ENCODE measurements at regions not wholly inside any gene's neighbourhood (a gene's known extent, or its start where the extent isn't known, plus 50 kb on each side); places are given as distances from the start of the nearest gene placed in this dataset.
A peak's percentile ranks its signal among the peaks of the same experiment; 100 is the strongest.
"Not testable (repeated sequence)": the region's sequence is repeated elsewhere in the genome, so short reads cannot be mapped to it uniquely, and the experiment has no call there.

- Histone ChIP-seq H3K27ac (ENCODE audit: low read depth, low read length) (no peak overlapping the region), H3K4me3 (ENCODE audit: low read depth, low read length) (no peak overlapping the region), H3K36me3 (ENCODE audit: control insufficient read depth, insufficient read depth, low read length) (no peaks in the 10 kb centered on the region), H3K9me3 (ENCODE audit: control insufficient read depth, insufficient read depth, low read length) (no peaks in the 10 kb centered on the region), H3K27me3 (ENCODE audit: control insufficient read depth, insufficient read depth, low read length) (no peaks in the 10 kb centered on the region), H3K4me1 (ENCODE audit: control insufficient read depth, insufficient read depth, low read length) (no peaks in the 10 kb centered on the region)
- no peak for DNase-seq (ENCODE audit: low read depth in 4 of 6, low spot score in 6 of 6)
- 100% methylated on average over 1 of the region's 1 CpG for WGBS (ENCODE audit: insufficient coverage)
These were observed 1075.1 kb upstream of the MIR17HG start for GRCh38 chr13:90272356-90272755.

GRCh38 chr13:90276216-90276615 is 1071.3 kb upstream of the MIR17HG start:
- Histone ChIP-seq H3K4me1 (ENCODE audit: control insufficient read depth, insufficient read depth, low read length) (no peaks in the 10 kb centered on the region), H3K9me3 (ENCODE audit: control insufficient read depth, insufficient read depth, low read length) (no peaks in the 10 kb centered on the region), H3K27ac (ENCODE audit: low read depth, low read length) (no peak overlapping the region), H3K36me3 (ENCODE audit: control insufficient read depth, insufficient read depth, low read length) (no peaks in the 10 kb centered on the region), H3K27me3 (ENCODE audit: control insufficient read depth, insufficient read depth, low read length) (no peaks in the 10 kb centered on the region), H3K4me3 (ENCODE audit: low read depth, low read length) (no peak overlapping the region)
- peak in 2 of 6 donors; percentile 12 to 42 for DNase-seq (ENCODE audit: low read depth in 4 of 6, low spot score in 6 of 6)
- WGBS (ENCODE audit: insufficient coverage), result no CpG with 5 or more reads among the region's 1 CpG

- not testable (repeated sequence) for H3K4me3 ChIP-seq (ENCODE audit: low read depth, low read length); DNase-seq (ENCODE audit: low read depth in 4 of 6, low spot score in 6 of 6); H3K9me3 ChIP-seq (ENCODE audit: control insufficient read depth, insufficient read depth, low read length); H3K4me1 ChIP-seq (ENCODE audit: control insufficient read depth, insufficient read depth, low read length); H3K27me3 ChIP-seq (ENCODE audit: control insufficient read depth, insufficient read depth, low read length); H3K36me3 ChIP-seq (ENCODE audit: control insufficient read depth, insufficient read depth, low read length); H3K27ac ChIP-seq (ENCODE audit: low read depth, low read length)
- no CpG with 5 or more reads among the region's 3 CpGs for WGBS (ENCODE audit: insufficient coverage)
These were observed 1069.3 kb upstream of the MIR17HG start for GRCh38 chr13:90278231-90278630.

- no peak overlapping the region for H3K27ac ChIP-seq (ENCODE audit: low read depth, low read length)
- no peaks in the 10 kb centered on the region for H3K27me3 ChIP-seq (ENCODE audit: control insufficient read depth, insufficient read depth, low read length)
- DNase-seq (ENCODE audit: low read depth in 4 of 6, low spot score in 6 of 6), result peak in 1 of 6 donors; percentile 26
- no peaks in the 10 kb centered on the region for H3K36me3 ChIP-seq (ENCODE audit: control insufficient read depth, insufficient read depth, low read length)
- H3K4me1 ChIP-seq (ENCODE audit: control insufficient read depth, insufficient read depth, low read length), result no peaks in the 10 kb centered on the region
- H3K4me3 ChIP-seq (ENCODE audit: low read depth, low read length), result no peak overlapping the region
- H3K9me3 ChIP-seq (ENCODE audit: control insufficient read depth, insufficient read depth, low read length), result no peaks in the 10 kb centered on the region
These were observed 1065.8 kb upstream of the MIR17HG start for GRCh38 chr13:90281709-90282108.

- Histone ChIP-seq H3K9me3 (ENCODE audit: control insufficient read depth, insufficient read depth, low read length) (no peaks in the 10 kb centered on the region), H3K4me1 (ENCODE audit: control insufficient read depth, insufficient read depth, low read length) (no peaks in the 10 kb centered on the region), H3K27ac (ENCODE audit: low read depth, low read length) (no peak overlapping the region), H3K4me3 (ENCODE audit: low read depth, low read length) (no peak overlapping the region), H3K27me3 (ENCODE audit: control insufficient read depth, insufficient read depth, low read length) (no peaks in the 10 kb centered on the region), H3K36me3 (ENCODE audit: control insufficient read depth, insufficient read depth, low read length) (no peaks in the 10 kb centered on the region)
- WGBS (ENCODE audit: insufficient coverage), result 89% methylated on average over 7 of the region's 8 CpGs
- DNase-seq (ENCODE audit: low read depth in 4 of 6, low spot score in 6 of 6), result no peak
These were observed 1060.0 kb upstream of the MIR17HG start for GRCh38 chr13:90287521-90287920.

GRCh38 chr13:90293793-90294361 is 1053.6 kb upstream of the MIR17HG start:
- WGBS (ENCODE audit: insufficient coverage), result 56% methylated on average over 3 of the region's 7 CpGs
- no peak for DNase-seq (ENCODE audit: low read depth in 4 of 6, low spot score in 6 of 6)
- no peaks in the 10 kb centered on the region for H3K36me3 ChIP-seq (ENCODE audit: control insufficient read depth, insufficient read depth, low read length)

GRCh38 chr13:90299238-90299637 is 1048.2 kb upstream of the MIR17HG start:
- no peak overlapping the region for H3K27ac ChIP-seq (ENCODE audit: low read depth, low read length)
- H3K9me3 ChIP-seq (ENCODE audit: control insufficient read depth, insufficient read depth, low read length), result no peaks in the 10 kb centered on the region
- no peak overlapping the region for H3K4me3 ChIP-seq (ENCODE audit: low read depth, low read length)
- no peak for DNase-seq (ENCODE audit: low read depth in 4 of 6, low spot score in 6 of 6)
- WGBS (ENCODE audit: insufficient coverage), result 90% methylated on average over 3 of the region's 5 CpGs
- H3K4me1 ChIP-seq (ENCODE audit: control insufficient read depth, insufficient read depth, low read length), result no peaks in the 10 kb centered on the region
- no peaks in the 10 kb centered on the region for H3K36me3 ChIP-seq (ENCODE audit: control insufficient read depth, insufficient read depth, low read length)
- H3K27me3 ChIP-seq (ENCODE audit: control insufficient read depth, insufficient read depth, low read length), result no peaks in the 10 kb centered on the region

More at GRCh38 chr13:90293793-90294361, 1053.6 kb upstream of the MIR17HG start:
- H3K27me3 ChIP-seq (ENCODE audit: control insufficient read depth, insufficient read depth, low read length), result no peaks in the 10 kb centered on the region
- H3K4me3 ChIP-seq (ENCODE audit: low read depth, low read length), result no peak overlapping the region
- no peak overlapping the region for H3K27ac ChIP-seq (ENCODE audit: low read depth, low read length)
- no peaks in the 10 kb centered on the region for H3K9me3 ChIP-seq (ENCODE audit: control insufficient read depth, insufficient read depth, low read length)
- H3K4me1 ChIP-seq (ENCODE audit: control insufficient read depth, insufficient read depth, low read length), result no peaks in the 10 kb centered on the region

GRCh38 chr13:90300015-90300414 is 1047.5 kb upstream of the MIR17HG start:
- no peak overlapping the region for H3K4me3 ChIP-seq (ENCODE audit: low read depth, low read length)
- no peaks in the 10 kb centered on the region for H3K27me3 ChIP-seq (ENCODE audit: control insufficient read depth, insufficient read depth, low read length)
- no peaks in the 10 kb centered on the region for H3K36me3 ChIP-seq (ENCODE audit: control insufficient read depth, insufficient read depth, low read length)
- no peaks in the 10 kb centered on the region for H3K9me3 ChIP-seq (ENCODE audit: control insufficient read depth, insufficient read depth, low read length)
- DNase-seq (ENCODE audit: low read depth in 4 of 6, low spot score in 6 of 6), result no peak
- no CpG with 5 or more reads among the region's 2 CpGs for whole genome bisulfite sequencing (ENCODE audit: insufficient coverage)
- H3K27ac ChIP-seq (ENCODE audit: low read depth, low read length), result no peak overlapping the region
- no peaks in the 10 kb centered on the region for H3K4me1 ChIP-seq (ENCODE audit: control insufficient read depth, insufficient read depth, low read length)

- no peaks in the 10 kb centered on the region for H3K36me3 ChIP-seq (ENCODE audit: control insufficient read depth, insufficient read depth, low read length)
- no peaks in the 10 kb centered on the region for H3K9me3 ChIP-seq (ENCODE audit: control insufficient read depth, insufficient read depth, low read length)
- no peak for DNase-seq (ENCODE audit: low read depth in 4 of 6, low spot score in 6 of 6)
- no CpG with 5 or more reads among the region's 1 CpG for WGBS (ENCODE audit: insufficient coverage)
- H3K27ac ChIP-seq (ENCODE audit: low read depth, low read length), result no peak overlapping the region
- H3K27me3 ChIP-seq (ENCODE audit: control insufficient read depth, insufficient read depth, low read length), result no peaks in the 10 kb centered on the region
- no peak overlapping the region for H3K4me3 ChIP-seq (ENCODE audit: low read depth, low read length)
- no peaks in the 10 kb centered on the region for H3K4me1 ChIP-seq (ENCODE audit: control insufficient read depth, insufficient read depth, low read length)
These were observed 1045.4 kb upstream of the MIR17HG start for GRCh38 chr13:90302107-90302506.

GRCh38 chr13:90305796-90306195 is 1041.7 kb upstream of the MIR17HG start:
- 100% methylated on average over 1 of the region's 1 CpG for WGBS (ENCODE audit: insufficient coverage)
- Histone ChIP-seq H3K27me3 (ENCODE audit: control insufficient read depth, insufficient read depth, low read length) (no peaks in the 10 kb centered on the region), H3K4me1 (ENCODE audit: control insufficient read depth, insufficient read depth, low read length) (no peaks in the 10 kb centered on the region), H3K36me3 (ENCODE audit: control insufficient read depth, insufficient read depth, low read length) (no peaks in the 10 kb centered on the region), H3K27ac (ENCODE audit: low read depth, low read length) (no peak overlapping the region), H3K9me3 (ENCODE audit: control insufficient read depth, insufficient read depth, low read length) (no peaks in the 10 kb centered on the region), H3K4me3 (ENCODE audit: low read depth, low read length) (no peak overlapping the region)
- DNase-seq (ENCODE audit: low read depth in 4 of 6, low spot score in 6 of 6), result no peak

Data from spinal cord (tissue), 9 donors.